Left ventricle myocardium inferior (tissue), 1 donor: ENCODE measurements at regions not wholly inside any gene's neighbourhood (a gene's known extent, or its start where the extent isn't known, plus 50 kb on each side); places are given as distances from the start of the nearest gene placed in this dataset.
"Not testable (repeated sequence)": the region's sequence is repeated elsewhere in the genome, so short reads cannot be mapped to it uniquely, and the experiment has no call there.

ENCODE experiments used
- DNase-seq: peaks from one replicate; pipeline ENCODE4 v3.0.0-alpha.2; 2020
- H3K27ac ChIP-seq: fragments of 200-600 bp; replicated peaks from 2 replicates; pipeline ENCODE4 v1.8.0; 2021
- H3K27me3 ChIP-seq: fragments of 200-600 bp; 2 replicates; pipeline ENCODE4 v1.8.0; 2021; ENCODE audit warnings: low read depth
- H3K36me3 ChIP-seq: fragments of 200-600 bp; 2 replicates; pipeline ENCODE4 v1.8.0; 2021
- H3K4me1 ChIP-seq: fragments of 200-600 bp; 2 replicates; pipeline ENCODE4 v1.8.0; 2021
- H3K4me3 ChIP-seq: fragments of 200-600 bp; 2 replicates; pipeline ENCODE4 v1.8.0; 2021; ENCODE audit warnings: mild to moderate bottlenecking, moderate library complexity
- H3K9me3 ChIP-seq: fragments of 200-600 bp; replicated peaks from 2 replicates; pipeline ENCODE4 v1.8.0; 2021
- intact Hi-C: fragments of 100-400 bp; cut with micrococcal nuclease; formaldehyde crosslinking; loops from one replicate; pipeline ENCODE4 v1.11.0; 2022
- TF ChIP-seq, protein P1 (sequence below): fragments of 200-600 bp; IDR thresholded peaks from 2 replicates; pipeline ENCODE4 v1.8.0; 2021; ENCODE audit warnings: antibody characterized with exemption, mild to moderate bottlenecking, borderline replicate concordance
- donor health status: DM: no; HTN: yes; CAD: no; lungs with severe emphysema.

DNA sequence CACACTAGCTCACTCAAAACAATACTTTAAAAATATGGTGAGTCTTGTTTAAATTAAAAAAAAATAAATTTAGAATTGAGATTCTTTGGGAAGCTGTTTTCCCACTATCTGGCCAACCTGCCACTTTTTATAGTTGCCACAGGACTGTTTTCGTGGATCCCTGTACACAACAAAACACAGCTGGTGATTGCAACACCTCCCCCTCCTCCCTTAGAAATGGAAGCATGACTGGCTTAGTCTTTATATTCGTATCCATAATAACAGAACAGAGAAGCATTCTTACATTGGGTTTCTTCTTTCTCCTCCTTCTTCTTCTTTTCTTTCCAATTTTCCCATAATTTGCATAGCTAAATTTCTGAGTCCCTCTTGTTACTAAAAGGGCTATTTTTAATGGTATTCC is 79.5 kb upstream of the GJB6 start:
- Histone ChIP-seq H3K4me1 (no peaks in the 10 kb centered on the region), H3K27ac (no peak overlapping the region), H3K36me3 (no peaks in the 10 kb centered on the region), H3K27me3 (no peaks in the 10 kb centered on the region), H3K4me3 (no peak overlapping the region), H3K9me3 (peaks cover 28% of the 10 kb centered on the region)
- TF ChIP-seq, protein P1, sequence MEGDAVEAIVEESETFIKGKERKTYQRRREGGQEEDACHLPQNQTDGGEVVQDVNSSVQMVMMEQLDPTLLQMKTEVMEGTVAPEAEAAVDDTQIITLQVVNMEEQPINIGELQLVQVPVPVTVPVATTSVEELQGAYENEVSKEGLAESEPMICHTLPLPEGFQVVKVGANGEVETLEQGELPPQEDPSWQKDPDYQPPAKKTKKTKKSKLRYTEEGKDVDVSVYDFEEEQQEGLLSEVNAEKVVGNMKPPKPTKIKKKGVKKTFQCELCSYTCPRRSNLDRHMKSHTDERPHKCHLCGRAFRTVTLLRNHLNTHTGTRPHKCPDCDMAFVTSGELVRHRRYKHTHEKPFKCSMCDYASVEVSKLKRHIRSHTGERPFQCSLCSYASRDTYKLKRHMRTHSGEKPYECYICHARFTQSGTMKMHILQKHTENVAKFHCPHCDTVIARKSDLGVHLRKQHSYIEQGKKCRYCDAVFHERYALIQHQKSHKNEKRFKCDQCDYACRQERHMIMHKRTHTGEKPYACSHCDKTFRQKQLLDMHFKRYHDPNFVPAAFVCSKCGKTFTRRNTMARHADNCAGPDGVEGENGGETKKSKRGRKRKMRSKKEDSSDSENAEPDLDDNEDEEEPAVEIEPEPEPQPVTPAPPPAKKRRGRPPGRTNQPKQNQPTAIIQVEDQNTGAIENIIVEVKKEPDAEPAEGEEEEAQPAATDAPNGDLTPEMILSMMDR = no peak
- intact Hi-C loops = no loop called here
- no peak for DNase-seq

GRCh38 chr13:20311022-20311421 is 78.9 kb upstream of the GJB6 start:
- Histone ChIP-seq H3K36me3 (no peaks in the 10 kb centered on the region), H3K4me1 (no peaks in the 10 kb centered on the region), H3K9me3 (peaks cover 28% of the 10 kb centered on the region), H3K27me3 (no peaks in the 10 kb centered on the region), H3K27ac (no peak overlapping the region), H3K4me3 (no peak overlapping the region)
- TF ChIP-seq, protein P1 = no peak
- intact Hi-C loops = no loop called here
- no peak for DNase-seq

DNA sequence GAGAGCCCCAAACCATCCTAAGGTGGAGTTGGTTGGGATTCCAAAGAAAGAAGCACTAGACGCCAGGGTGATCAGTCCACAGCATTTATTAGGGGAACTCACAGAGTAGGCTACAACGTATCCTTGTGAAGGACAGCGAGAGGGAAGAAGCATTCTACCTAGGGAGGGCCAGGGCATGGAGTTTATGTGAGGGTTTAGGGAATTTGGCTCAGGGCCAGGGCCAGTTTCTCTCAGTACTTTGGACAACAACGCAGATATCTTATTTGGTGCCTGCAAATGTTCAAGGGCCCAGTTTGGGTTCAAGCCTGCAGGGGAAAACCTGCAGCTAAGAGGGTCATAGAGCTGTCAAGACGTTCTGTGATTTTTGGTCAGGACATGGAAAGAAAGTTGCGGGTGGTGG is 73.9 kb upstream of the GJB6 start:
- TF ChIP-seq, protein P1 = no peak

GRCh38 chr13:20305587-20305986 is 73.5 kb upstream of the GJB6 start:
- DNase-seq = no peak
- Histone ChIP-seq H3K36me3 (no peaks in the 10 kb centered on the region), H3K9me3 (peaks cover 28% of the 10 kb centered on the region), H3K4me1 (peaks cover 8% of the 10 kb centered on the region), H3K27ac (no peak overlapping the region), H3K27me3 (peaks cover 29% of the 10 kb centered on the region), H3K4me3 (no peak overlapping the region)
- TF ChIP-seq, protein P1 = no peak
- intact Hi-C loops = no loop called here

More for the DNA sequence above, 73.9 kb upstream of the GJB6 start:
- Histone ChIP-seq H3K27ac (no peak overlapping the region), H3K27me3 (peaks cover 25% of the 10 kb centered on the region), H3K36me3 (no peaks in the 10 kb centered on the region), H3K4me3 (no peak overlapping the region), H3K4me1 (peaks cover 8% of the 10 kb centered on the region), H3K9me3 (peaks cover 28% of the 10 kb centered on the region)
- DNase-seq = no peak
- intact Hi-C loops = no loop called here

DNA sequence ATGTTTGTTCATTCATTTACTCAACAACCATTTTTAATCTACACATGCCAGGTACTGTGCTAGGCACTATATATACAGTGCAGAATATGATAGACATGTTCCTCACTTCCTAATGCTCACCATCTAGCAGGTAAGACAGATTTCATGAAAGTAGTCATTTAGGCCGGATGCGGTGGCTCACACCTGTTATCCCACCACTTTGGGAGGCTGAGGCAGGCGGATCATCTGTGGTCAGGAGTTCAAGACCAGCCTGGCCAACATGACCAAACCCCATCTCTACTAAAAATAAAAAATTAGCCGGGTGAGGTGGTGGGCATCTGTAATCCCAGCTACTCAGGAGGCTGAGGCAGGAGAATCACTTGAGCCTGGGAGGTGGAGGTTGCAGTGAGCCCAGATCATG is 71.9 kb upstream of the GJB6 start:
- H3K4me3 ChIP-seq, H3K27ac ChIP-seq, H3K36me3 ChIP-seq, DNase-seq, intact Hi-C loops, H3K4me1 ChIP-seq: not testable (repeated sequence)
- Histone ChIP-seq H3K27me3 (peaks cover 43% of the 10 kb centered on the region), H3K9me3 (peaks cover 23% of the 10 kb centered on the region)

- intact Hi-C loops = no loop called here
These were observed 71.5 kb upstream of the GJB6 start for GRCh38 chr13:20303636-20304035.

More at GRCh38 chr13:20303636-20304035, 71.5 kb upstream of the GJB6 start:
- TF ChIP-seq, protein P1 = no peak
- Histone ChIP-seq H3K4me1 (peaks cover 8% of the 10 kb centered on the region), H3K36me3 (no peaks in the 10 kb centered on the region), H3K9me3 (peaks cover 18% of the 10 kb centered on the region), H3K4me3 (no peak overlapping the region), H3K27me3 (peaks cover 43% of the 10 kb centered on the region), H3K27ac (no peak overlapping the region)
- DNase-seq = no peak
